NCI-H524 (cell line): ENCODE measurements at regions not wholly inside any gene's neighbourhood (a gene's known extent, or its start where the extent isn't known, plus 50 kb on each side); places are given as distances from the start of the nearest gene placed in this dataset.
A peak's percentile ranks its signal among the peaks of the same experiment; 100 is the strongest.

Source experiments
- DNase-seq, 2 experiments: peaks; one replicate each; lab custom pipeline; 2025; lab: John Stamatoyannopoulos, UW

- DNase-seq = no peak
Observed at GRCh38 chr1:72649211-72649888, 367.0 kb upstream of the NEGR1 start.

- no peak for DNase-seq
Observed at GRCh38 chr1:72648465-72648864, 366.1 kb upstream of the NEGR1 start.

GRCh38 chr1:72643142-72643541 is 360.8 kb upstream of the NEGR1 start:
- no peak for DNase-seq

- no peak for DNase-seq
Observed at GRCh38 chr1:72637593-72637992, 355.3 kb upstream of the NEGR1 start.

GRCh38 chr1:72636631-72637030 is 354.3 kb upstream of the NEGR1 start:
- no peak for DNase-seq

GRCh38 chr1:72635719-72636118 is 353.4 kb upstream of the NEGR1 start:
- DNase-seq = no peak

- no peak for DNase-seq
Observed at GRCh38 chr1:72634946-72635345, 352.6 kb upstream of the NEGR1 start.

GRCh38 chr1:72631449-72631848 is 349.1 kb upstream of the NEGR1 start:
- no peak for DNase-seq

GRCh38 chr1:72623299-72623708 is 341.0 kb upstream of the NEGR1 start:
- peak; percentile 14 to 59 for DNase-seq

GRCh38 chr1:72620453-72620852 is 338.1 kb upstream of the NEGR1 start:
- no peak for DNase-seq

- DNase-seq = no peak
Observed at GRCh38 chr1:72606216-72606810, 324.0 kb upstream of the NEGR1 start.

GRCh38 chr1:72601035-72601674 is 318.8 kb upstream of the NEGR1 start:
- no peak for DNase-seq

GRCh38 chr1:72586023-72586685 is 303.8 kb upstream of the NEGR1 start:
- DNase-seq = no peak

- DNase-seq = no peak
Observed at GRCh38 chr1:72579629-72580028, 297.3 kb upstream of the NEGR1 start.

- no peak for DNase-seq
Observed at GRCh38 chr1:72570815-72571214, 288.5 kb upstream of the NEGR1 start.

GRCh38 chr1:72568113-72568512 is 285.8 kb upstream of the NEGR1 start:
- no peak for DNase-seq

- peak in 1 of 2 experiments; percentile 2 for DNase-seq
Observed at GRCh38 chr1:72567521-72567920, 285.2 kb upstream of the NEGR1 start.

- DNase-seq = no peak
Observed at GRCh38 chr1:72564749-72565148, 282.4 kb upstream of the NEGR1 start.

- no peak for DNase-seq
Observed at GRCh38 chr1:72557446-72558049, 275.2 kb upstream of the NEGR1 start.

- peak in 1 of 2 experiments; percentile 24 for DNase-seq
Observed at GRCh38 chr1:72547412-72547811, 265.1 kb upstream of the NEGR1 start.

- no peak for DNase-seq
Observed at GRCh38 chr1:72540674-72541073, 258.3 kb upstream of the NEGR1 start.

GRCh38 chr1:72535470-72535869 is 253.1 kb upstream of the NEGR1 start:
- DNase-seq = no peak
